Tibial artery (tissue), 4 donors: ENCODE measurements at regions not wholly inside any gene's neighbourhood (a gene's known extent, or its start where the extent isn't known, plus 50 kb on each side); places are given as distances from the start of the nearest gene placed in this dataset.

ENCODE experiments used
- DNase-seq, 2 donors: peaks; one replicate each; pipeline ENCODE4 v3.0.0-alpha.2; 2019
- H3K27ac ChIP-seq, 2 donors: fragments of 200-600 bp; sonication (generic) in 1 of 2; 1 replicate in 1 of 2; 2 replicates in 1 of 2; pipeline ENCODE4 v1.5.1; 2018 to 2019; ENCODE audit warnings: mild to moderate bottlenecking in 1 of 2
- H3K27me3 ChIP-seq, 2 donors: fragments of 200-600 bp; sonication (generic) in 1 of 2; one replicate each; pipeline versions ENCODE4 v1.5.1 to v1.6.0; 2016 to 2019
- H3K36me3 ChIP-seq, 3 donors: fragments of 200-600 bp; sonication (generic) in 2 of 3; one replicate each; pipeline ENCODE4 v1.5.1; 2016 to 2019; ENCODE audit warnings: mild to moderate bottlenecking in 2 of 3
- H3K4me1 ChIP-seq, 4 donors: fragments of 200-600 bp; sonication (generic) in 2 of 4; 1 replicate in 3 of 4; 2 replicates in 1 of 4; pipeline ENCODE4 v1.5.1; 2016 to 2019
- H3K4me3 ChIP-seq, 2 donors: fragments of 200-600 bp; sonication (generic) in 1 of 2; 1 replicate in 1 of 2; 2 replicates in 1 of 2; pipeline ENCODE4 v1.5.1; 2018 to 2019; ENCODE audit warnings: mild to moderate bottlenecking in 2 of 2
- H3K9me3 ChIP-seq, 3 donors: fragments of 200-600 bp; sonication (generic) in 1 of 3; one replicate each; pipeline ENCODE4 v1.5.1; 2016 to 2019
- CTCF ChIP-seq, 2 experiments: fragments of 200-600 bp in 1 of 2; fragments of 450-650 bp in 1 of 2; IDR thresholded peaks; one replicate each; pipeline ENCODE4 v1.5.1; 2017 to 2019; ENCODE audit warnings: antibody characterized with exemption in 2 of 2, mild to moderate bottlenecking in 1 of 2, moderate library complexity in 1 of 2
- intact Hi-C: fragments of 100-400 bp; cut with DNase I; formaldehyde crosslinking; loops from one replicate; pipeline ENCODE4 v1.15.0; 2023; ENCODE audit warnings: low total_unique reads

GRCh38 chr11:92678008-92678611 is 291.3 kb upstream of the MTNR1B start:
- no peaks in the 10 kb centered on the region for H3K9me3 ChIP-seq
- H3K36me3 ChIP-seq: no peaks in the 10 kb centered on the region
- intact Hi-C loops: no loop called here
- no peak overlapping the region for H3K27ac ChIP-seq
- no peak for TF ChIP-seq CTCF (IDR thresholded peaks at IDR 0.05)
- no peak overlapping the region for H3K4me3 ChIP-seq
- DNase-seq: no peak
- no peaks in the 10 kb centered on the region for H3K4me1 ChIP-seq
- H3K27me3 ChIP-seq: no peaks in the 10 kb centered on the region

DNA sequence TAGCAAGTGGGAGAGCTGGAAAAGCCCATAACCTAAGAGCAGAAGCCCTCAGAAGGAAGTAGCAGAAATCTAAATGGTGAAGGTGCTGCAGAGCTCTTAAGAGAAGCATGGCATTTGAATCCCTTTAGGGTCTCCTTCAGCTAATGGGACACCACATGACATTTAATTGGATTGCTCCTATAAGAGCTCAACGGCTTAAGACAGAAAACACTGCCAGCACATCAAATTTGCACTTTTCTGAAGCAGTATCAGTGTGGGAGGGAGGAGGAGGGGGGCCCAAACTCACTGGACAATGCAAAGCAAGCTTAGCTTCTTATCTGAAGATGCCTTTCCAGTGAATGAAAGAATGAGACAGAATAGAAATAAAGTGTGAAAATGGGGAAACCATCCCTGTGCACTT is 287.9 kb upstream of the MTNR1B start:
- Histone ChIP-seq H3K9me3 (no peaks in the 10 kb centered on the region), H3K36me3 (no peaks in the 10 kb centered on the region), H3K27ac (no peak overlapping the region), H3K4me1 (no peaks in the 10 kb centered on the region), H3K27me3 (no peaks in the 10 kb centered on the region), H3K4me3 (no peak overlapping the region)
- no peak for TF ChIP-seq CTCF (IDR thresholded peaks at IDR 0.05)
- DNase-seq: no peak
- intact Hi-C loops: no loop called here

- Histone ChIP-seq H3K27me3 (no peaks in the 10 kb centered on the region), H3K4me3 (no peak overlapping the region), H3K4me1 (no peaks in the 10 kb centered on the region), H3K36me3 (no peaks in the 10 kb centered on the region), H3K27ac (no peak overlapping the region), H3K9me3 (no peaks in the 10 kb centered on the region)
- no peak for DNase-seq
- intact Hi-C loops: no loop called here
- no peak for TF ChIP-seq CTCF (IDR thresholded peaks at IDR 0.05)
These were observed 287.3 kb upstream of the MTNR1B start for GRCh38 chr11:92682136-92682535.

- TF ChIP-seq CTCF (IDR thresholded peaks at IDR 0.05): no peak
- DNase-seq: no peak
- H3K9me3 ChIP-seq: no peaks in the 10 kb centered on the region
- no peaks in the 10 kb centered on the region for H3K27me3 ChIP-seq
- intact Hi-C loops: no loop called here
- H3K27ac ChIP-seq: no peak overlapping the region
- no peaks in the 10 kb centered on the region for H3K4me1 ChIP-seq
- H3K36me3 ChIP-seq: no peaks in the 10 kb centered on the region
- no peak overlapping the region for H3K4me3 ChIP-seq
These were observed 286.5 kb upstream of the MTNR1B start for GRCh38 chr11:92682952-92683351.

DNA sequence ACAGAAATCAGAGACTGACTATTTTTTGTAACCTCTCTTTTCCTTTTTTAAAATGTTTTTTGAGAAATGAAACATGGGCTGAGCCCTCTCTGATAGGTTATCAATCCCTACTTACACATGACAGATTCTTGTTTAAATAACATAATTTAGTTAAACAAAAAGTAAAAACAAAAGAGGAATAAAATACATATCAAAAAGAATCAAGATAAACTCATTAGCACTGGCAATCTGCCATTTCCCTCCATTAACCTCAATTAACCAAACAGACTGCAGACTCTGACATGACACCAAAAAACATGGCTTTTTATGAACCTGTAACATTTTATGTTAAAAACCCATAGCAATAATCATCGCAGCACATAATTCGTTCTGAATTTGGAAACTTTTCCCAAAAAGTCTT is 284.4 kb upstream of the MTNR1B start:
- no peaks in the 10 kb centered on the region for H3K9me3 ChIP-seq
- TF ChIP-seq CTCF (IDR thresholded peaks at IDR 0.05): no peak
- no peak overlapping the region for H3K4me3 ChIP-seq
- no peaks in the 10 kb centered on the region for H3K36me3 ChIP-seq
- no peaks in the 10 kb centered on the region for H3K4me1 ChIP-seq
- no peaks in the 10 kb centered on the region for H3K27me3 ChIP-seq
- intact Hi-C loops: no loop called here
- no peak for DNase-seq
- H3K27ac ChIP-seq: no peak overlapping the region

- Histone ChIP-seq H3K36me3 (no peaks in the 10 kb centered on the region), H3K27me3 (no peaks in the 10 kb centered on the region), H3K27ac (no peak overlapping the region), H3K9me3 (no peaks in the 10 kb centered on the region), H3K4me1 (no peaks in the 10 kb centered on the region), H3K4me3 (no peak overlapping the region)
- no peak for TF ChIP-seq CTCF (IDR thresholded peaks at IDR 0.05)
- intact Hi-C loops: no loop called here
- DNase-seq: no peak
These were observed 281.7 kb upstream of the MTNR1B start for GRCh38 chr11:92687724-92688123.
